ENCODE measurements at regions not wholly inside any gene's neighbourhood (a gene's known extent, or its start where the extent isn't known, plus 50 kb on each side); places are given as distances from the start of the nearest gene placed in this dataset.

DNA sequence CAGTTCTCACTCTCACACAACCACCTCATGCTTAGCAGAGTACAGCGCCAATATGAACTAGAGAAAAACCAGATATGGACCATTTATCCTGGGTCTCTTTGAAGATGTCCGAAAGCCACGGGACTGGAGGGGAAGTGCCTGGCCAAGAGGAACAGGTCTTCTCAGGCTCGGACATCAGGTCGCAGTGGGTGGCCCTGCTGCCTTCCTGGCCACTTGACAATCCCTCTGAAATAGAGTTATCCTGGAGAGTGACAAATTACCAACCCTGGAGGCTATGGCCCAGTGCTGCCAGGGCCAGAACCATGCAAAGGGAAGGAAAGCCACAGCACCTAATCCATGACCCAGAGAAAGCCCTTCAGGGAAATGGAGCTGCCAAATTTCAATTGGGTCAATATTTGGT, 646.8 kb upstream of the NRP1 start:
- TF ChIP-seq CTCF (IDR thresholded peaks at IDR 0.05): no peak
- no peak for TF ChIP-seq POLR2A (IDR thresholded peaks at IDR 0.05)

Data from right lobe of liver (tissue), 4 donors.